ENCODE measurements at regions not wholly inside any gene's neighbourhood (a gene's known extent, or its start where the extent isn't known, plus 50 kb on each side); places are given as distances from the start of the nearest gene placed in this dataset.

- Mint-ChIP-seq H3K4me1 (no peaks in the 10 kb centered on the region), H3K27ac (no peak overlapping the region), H3K36me3 (ENCODE audit: insufficient read depth in 1 of 3, low read depth in 3 of 3) (no peaks in the 10 kb centered on the region), H3K27me3 (ENCODE audit: low read depth) (no peaks in the 10 kb centered on the region), H3K4me3 (no peak overlapping the region), H3K9me3 (peaks cover 0 to 5% of the 10 kb centered on the region in 2 experiments; a peak in 3 of 5 replicates)
- Histone ChIP-seq H4K5ac (ENCODE audit: insufficient read length, low read depth, low read length) (no peak overlapping the region), H3K79me2 (ENCODE audit: insufficient read depth, low read length) (no peaks in the 10 kb centered on the region), H3K14ac (ENCODE audit: insufficient read depth, low read length) (no peak overlapping the region), H3K18ac (ENCODE audit: insufficient read length, low read depth, low read length) (no peak overlapping the region), H3K79me1 (ENCODE audit: insufficient read depth, low read depth, low read length, poor library complexity, severe bottlenecking) (no peaks in the 10 kb centered on the region), H3K23ac (ENCODE audit: insufficient read length, low read depth, low read length) (no peak overlapping the region), H2BK5ac (ENCODE audit: insufficient read length, low read length) (no peak overlapping the region), H4K8ac (replicated peaks; ENCODE audit: insufficient read length, low read depth, low read length) (no peak overlapping the region), H2BK15ac (ENCODE audit: low read depth, low read length) (no peak overlapping the region), H4K20me1 (ENCODE audit: control insufficient read depth, insufficient read depth, insufficient read length) (no peaks in the 10 kb centered on the region), H3K9ac (ENCODE audit: extremely low read depth, insufficient read length, low read length) (no peak overlapping the region), H3K56ac (ENCODE audit: insufficient read length, low read depth, low read length) (no peak overlapping the region), H2AFZ (ENCODE audit: low read length) (no peak overlapping the region), H3K9me3 (ENCODE audit: control insufficient read depth, low read depth, low read length) (no peaks in the 10 kb centered on the region), H2BK120ac (ENCODE audit: low read depth, low read length, poor library complexity, severe bottlenecking) (no peak overlapping the region), H3K4me1 (ENCODE audit: insufficient read depth, low read length) (no peaks in the 10 kb centered on the region), H4K91ac (ENCODE audit: insufficient read length, low read depth, low read length) (no peak overlapping the region), H3K27me3 (ENCODE audit: insufficient read depth, low read length) (no peaks in the 10 kb centered on the region), H3K4ac (ENCODE audit: low read depth, low read length) (no peak overlapping the region), H2BK20ac (ENCODE audit: low read depth, low read length, poor library complexity, severe bottlenecking) (no peak overlapping the region), H3K27ac (ENCODE audit: insufficient read length, low read depth, low read length) (no peak overlapping the region), H3T11ph (ENCODE audit: low read length) (no peak overlapping the region), H3K4me2 (ENCODE audit: insufficient read depth, insufficient read length, low read length) (no peak overlapping the region), H2AK5ac (ENCODE audit: insufficient read length, low read length) (no peak overlapping the region), H2BK12ac (ENCODE audit: insufficient read length, low read depth, low read length) (no peak overlapping the region), H3K23me2 (ENCODE audit: insufficient read length, low read depth, low read length, poor library complexity, severe bottlenecking) (no peaks in the 10 kb centered on the region)
- no peak for DNase-seq
- TF ChIP-seq CTCF (conservative IDR thresholded peaks at IDR 0.05), result no peak
- WGBS (ENCODE audit: extremely low coverage, insufficient read length, low lambda C conversion rate), result no CpG with 5 or more reads among the region's 2 CpGs
Observed at GRCh38 chr10:4494551-4494950, 331.5 kb upstream of the AKR1E2 start.
